Esophagus muscularis mucosa (tissue), 4 donors: ENCODE measurements at regions not wholly inside any gene's neighbourhood (a gene's known extent, or its start where the extent isn't known, plus 50 kb on each side); places are given as distances from the start of the nearest gene placed in this dataset.
A peak's percentile ranks its signal among the peaks of the same experiment; 100 is the strongest.

Experiments used
- DNase-seq: peaks from one replicate; pipeline ENCODE4 v3.0.0-alpha.2; 2017; ENCODE audit errors: extremely low spot score
- H3K27ac ChIP-seq, 4 donors: fragments of 200-600 bp; sonication (generic); replicated peaks in 1 of 4; 1 replicate in 3 of 4; 2 replicates in 1 of 4; pipeline ENCODE4 v1.5.1; 2016 to 2019; ENCODE audit warnings: mild to moderate bottlenecking in 1 of 4
- H3K27me3 ChIP-seq, 4 donors: fragments of 200-600 bp; sonication (generic); one replicate each; pipeline versions ENCODE4 v1.5.1 to v1.6.0; 2016 to 2019
- H3K36me3 ChIP-seq, 4 donors: fragments of 200-600 bp; sonication (generic); one replicate each; pipeline ENCODE4 v1.5.1; 2016 to 2019
- H3K4me1 ChIP-seq, 4 donors: fragments of 200-600 bp; sonication (generic); one replicate each; pipeline ENCODE4 v1.5.1; 2016 to 2019
- H3K4me3 ChIP-seq, 4 donors: fragments of 200-600 bp; sonication (generic); 1 replicate in 2 of 4; 2 replicates in 2 of 4; pipeline ENCODE4 v1.5.1; 2016 to 2019; ENCODE audit warnings: mild to moderate bottlenecking in 4 of 4, moderate library complexity in 1 of 4
- H3K9me3 ChIP-seq, 4 donors: fragments of 200-600 bp; sonication (generic); 1 replicate in 3 of 4; 2 replicates in 1 of 4; pipeline ENCODE4 v1.5.1; 2016 to 2019
- EP300 ChIP-seq: sonication (generic); formaldehyde crosslinking; IDR thresholded peaks from one replicate; pipeline ENCODE4 v1.6.1; 2017; ENCODE audit warnings: antibody characterized with exemption
- POLR2A ChIP-seq: fragments of 450-650 bp; IDR thresholded peaks from one replicate; pipeline ENCODE4 v1.6.1; 2017; ENCODE audit warnings: antibody characterized with exemption, moderate library complexity, mild to moderate bottlenecking, low read depth
- POLR2AphosphoS5 ChIP-seq, 2 donors: sonication (generic); formaldehyde crosslinking; IDR thresholded peaks; one replicate each; pipeline ENCODE4 v1.6.1; 2017; ENCODE audit warnings: antibody characterized with exemption in 2 of 2
- WGBS: methylation state at CpG from one replicate; pipeline ENCODE4 v1.1.5; 2018; 5-methylcytosine and 5-hydroxymethylcytosine counted together
- intact Hi-C: fragments of 100-400 bp; cut with DNase I; formaldehyde crosslinking; loops from one replicate; pipeline ENCODE4 v1.15.1; 2023
- TF ChIP-seq, protein P1 (sequence below), 3 experiments: fragments of 200-600 bp in 2 of 3; fragments of 450-650 bp in 1 of 3; sonication (generic) in 2 of 3; IDR thresholded peaks; one replicate each; pipeline ENCODE4 v1.5.1; 2017 to 2019; ENCODE audit warnings: antibody characterized with exemption in 3 of 3, mild to moderate bottlenecking in 2 of 3, moderate library complexity in 1 of 3

GRCh38 chr7:155956977-155957376, 144.7 kb upstream of the SHH start:
- Histone ChIP-seq H3K9me3 (no peaks in the 10 kb centered on the region), H3K36me3 (no peaks in the 10 kb centered on the region), H3K27ac (no peak overlapping the region), H3K4me1 (no peaks in the 10 kb centered on the region), H3K4me3 (no peak overlapping the region), H3K27me3 (peaks cover 0 to 19% (median 0%) of the 10 kb centered on the region in 4 donors)
- WGBS, result 80% methylated on average over 12 of the region's 12 CpGs
- peak; percentile 81 for DNase-seq
- no peak for TF ChIP-seq POLR2AphosphoS5 (IDR thresholded peaks at IDR 0.05)
- TF ChIP-seq EP300, result no peak
- no peak for TF ChIP-seq POLR2A
- TF ChIP-seq, protein P1, sequence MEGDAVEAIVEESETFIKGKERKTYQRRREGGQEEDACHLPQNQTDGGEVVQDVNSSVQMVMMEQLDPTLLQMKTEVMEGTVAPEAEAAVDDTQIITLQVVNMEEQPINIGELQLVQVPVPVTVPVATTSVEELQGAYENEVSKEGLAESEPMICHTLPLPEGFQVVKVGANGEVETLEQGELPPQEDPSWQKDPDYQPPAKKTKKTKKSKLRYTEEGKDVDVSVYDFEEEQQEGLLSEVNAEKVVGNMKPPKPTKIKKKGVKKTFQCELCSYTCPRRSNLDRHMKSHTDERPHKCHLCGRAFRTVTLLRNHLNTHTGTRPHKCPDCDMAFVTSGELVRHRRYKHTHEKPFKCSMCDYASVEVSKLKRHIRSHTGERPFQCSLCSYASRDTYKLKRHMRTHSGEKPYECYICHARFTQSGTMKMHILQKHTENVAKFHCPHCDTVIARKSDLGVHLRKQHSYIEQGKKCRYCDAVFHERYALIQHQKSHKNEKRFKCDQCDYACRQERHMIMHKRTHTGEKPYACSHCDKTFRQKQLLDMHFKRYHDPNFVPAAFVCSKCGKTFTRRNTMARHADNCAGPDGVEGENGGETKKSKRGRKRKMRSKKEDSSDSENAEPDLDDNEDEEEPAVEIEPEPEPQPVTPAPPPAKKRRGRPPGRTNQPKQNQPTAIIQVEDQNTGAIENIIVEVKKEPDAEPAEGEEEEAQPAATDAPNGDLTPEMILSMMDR (IDR thresholded peaks at IDR 0.05), result no peak
- intact Hi-C loops, result no loop called here

DNA sequence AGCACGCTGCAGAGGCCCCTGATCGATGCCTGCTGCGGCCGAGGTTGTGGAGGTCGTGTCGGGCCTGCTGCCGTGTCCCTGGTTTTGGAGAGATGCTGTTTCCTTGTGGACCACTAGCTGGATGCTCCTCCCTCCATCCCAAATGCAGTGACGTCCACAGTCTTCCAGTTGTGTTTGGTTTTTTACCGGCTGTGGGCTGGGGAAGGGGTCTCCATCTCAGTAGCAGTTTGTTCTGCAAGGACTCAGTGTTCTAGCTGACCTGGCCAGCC, 143.0 kb upstream of the SHH start:
- 67% methylated on average over 9 of the region's 9 CpGs for WGBS
- peaks cover 0 to 21% (median 0%) of the 10 kb centered on the region in 4 donors for H3K27me3 ChIP-seq
- peak; percentile 78 for DNase-seq
- TF ChIP-seq POLR2A, result no peak
- no peak for TF ChIP-seq EP300
- TF ChIP-seq POLR2AphosphoS5 (IDR thresholded peaks at IDR 0.05), result no peak
- intact Hi-C loops, result no loop called here
- no peaks in the 10 kb centered on the region for H3K4me1 ChIP-seq
- H3K4me3 ChIP-seq, result no peak overlapping the region
- H3K36me3 ChIP-seq, result no peaks in the 10 kb centered on the region
- no peak overlapping the region for H3K27ac ChIP-seq
- no peaks in the 10 kb centered on the region for H3K9me3 ChIP-seq

- H3K27ac ChIP-seq, result no peak overlapping the region
- TF ChIP-seq EP300, result no peak
- TF ChIP-seq POLR2AphosphoS5 (IDR thresholded peaks at IDR 0.05), result no peak
- no peak for TF ChIP-seq POLR2A
- TF ChIP-seq, protein P1 (IDR thresholded peaks at IDR 0.05), result no peak
- DNase-seq, result peak; percentile 90
- intact Hi-C loops, result no loop called here
- no peaks in the 10 kb centered on the region for H3K36me3 ChIP-seq
- H3K27me3 ChIP-seq, result peaks cover 0 to 17% (median 0%) of the 10 kb centered on the region in 4 donors
- H3K4me1 ChIP-seq, result no peaks in the 10 kb centered on the region
- H3K9me3 ChIP-seq, result no peaks in the 10 kb centered on the region
- 82% methylated on average over 20 of the region's 22 CpGs for WGBS
- no peak overlapping the region for H3K4me3 ChIP-seq
These were observed 142.5 kb upstream of the SHH start for GRCh38 chr7:155954550-155955366.

- Histone ChIP-seq H3K4me1 (no peaks in the 10 kb centered on the region), H3K27me3 (peaks cover 0 to 18% (median 0%) of the 10 kb centered on the region in 4 donors), H3K9me3 (no peaks in the 10 kb centered on the region), H3K36me3 (no peaks in the 10 kb centered on the region), H3K27ac (no peak overlapping the region), H3K4me3 (no peak overlapping the region)
- intact Hi-C loops, result no loop called here
- no peak for TF ChIP-seq EP300
- TF ChIP-seq POLR2A, result no peak
- TF ChIP-seq, protein P1 (IDR thresholded peaks at IDR 0.05), result no peak
- TF ChIP-seq POLR2AphosphoS5 (IDR thresholded peaks at IDR 0.05), result no peak
- WGBS, result 80% methylated on average over 18 of the region's 19 CpGs
- peak; percentile 90 for DNase-seq
These were observed 141.7 kb upstream of the SHH start for GRCh38 chr7:155953781-155954549.

DNA sequence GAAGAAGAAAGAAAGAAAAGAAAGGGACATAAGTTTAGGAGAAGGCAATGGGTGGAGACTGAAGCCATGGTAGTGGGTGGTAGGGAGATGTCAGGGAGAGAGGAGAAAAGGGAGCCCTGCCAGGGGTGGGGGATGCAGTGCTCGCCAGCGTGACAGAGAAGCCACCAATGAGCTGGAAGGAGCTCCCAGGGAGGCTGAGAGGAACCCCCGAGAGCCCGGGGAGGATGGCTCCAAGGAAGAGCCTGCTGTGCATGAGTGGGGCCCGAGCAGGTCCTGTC, 141.2 kb upstream of the SHH start:
- Histone ChIP-seq H3K27ac (no peak overlapping the region), H3K4me1 (no peaks in the 10 kb centered on the region), H3K27me3 (peaks cover 0 to 23% (median 0%) of the 10 kb centered on the region in 4 donors), H3K36me3 (no peaks in the 10 kb centered on the region), H3K4me3 (no peak overlapping the region), H3K9me3 (no peaks in the 10 kb centered on the region)
- peak; percentile 55 for DNase-seq
- TF ChIP-seq POLR2AphosphoS5 (IDR thresholded peaks at IDR 0.05), result no peak
- TF ChIP-seq POLR2A, result no peak
- TF ChIP-seq, protein P1 (IDR thresholded peaks at IDR 0.05), result no peak
- no peak for TF ChIP-seq EP300
- 83% methylated on average over 5 of the region's 5 CpGs for WGBS
- intact Hi-C loops, result no loop called here
